ENCODE measurements at regions not wholly inside any gene's neighbourhood (a gene's known extent, or its start where the extent isn't known, plus 50 kb on each side); places are given as distances from the start of the nearest gene placed in this dataset.

GRCh38 chr10:7035126-7035761 lies 375.6 kb downstream of the SFMBT2 start:
- no peak for DNase-seq (ENCODE audit: low read depth, low spot score)
- TF ChIP-seq CTCF (IDR thresholded peaks at IDR 0.05; ENCODE audit: insufficient read depth, low read length, missing control alignments) = no peak
- CTCF ChIA-PET = no interaction called here
- POLR2A ChIA-PET = no interaction called here
- no peak overlapping the region for H3K4me3 ChIP-seq (ENCODE audit: low read depth, low read length)

- POLR2A ChIA-PET = no interaction called here
- no peak for DNase-seq (ENCODE audit: low read depth, low spot score)
- CTCF ChIA-PET = no interaction called here
- TF ChIP-seq CTCF (IDR thresholded peaks at IDR 0.05; ENCODE audit: insufficient read depth, low read length, missing control alignments) = no peak
- no peak overlapping the region for H3K4me3 ChIP-seq (ENCODE audit: low read depth, low read length)
These were observed 377.8 kb downstream of the SFMBT2 start for GRCh38 chr10:7033031-7033430.

- no peak for DNase-seq (ENCODE audit: low read depth, low spot score)
- no peak for TF ChIP-seq CTCF (IDR thresholded peaks at IDR 0.05; ENCODE audit: insufficient read depth, low read length, missing control alignments)
- POLR2A ChIA-PET = no interaction called here
- H3K4me3 ChIP-seq (ENCODE audit: low read depth, low read length) = no peak overlapping the region
- CTCF ChIA-PET = no interaction called here
These were observed 380.5 kb downstream of the SFMBT2 start for GRCh38 chr10:7030134-7030855.

GRCh38 chr10:7029672-7030071 lies 381.2 kb downstream of the SFMBT2 start:
- POLR2A ChIA-PET = no interaction called here
- TF ChIP-seq CTCF (IDR thresholded peaks at IDR 0.05; ENCODE audit: insufficient read depth, low read length, missing control alignments) = no peak
- CTCF ChIA-PET = no interaction called here
- H3K4me3 ChIP-seq (ENCODE audit: low read depth, low read length) = no peak overlapping the region
- DNase-seq (ENCODE audit: low read depth, low spot score) = no peak

- no peak for DNase-seq (ENCODE audit: low read depth, low spot score)
- CTCF ChIA-PET = interaction anchor here (1.4 kb wide), 1 partner anchor 25 kb away, joined by 3 read pairs; no protein-coding TSS in a partner anchor
- no peak for TF ChIP-seq CTCF (IDR thresholded peaks at IDR 0.05; ENCODE audit: insufficient read depth, low read length, missing control alignments)
- POLR2A ChIA-PET = no interaction called here
- no peak overlapping the region for H3K4me3 ChIP-seq (ENCODE audit: low read depth, low read length)
These were observed 382.0 kb downstream of the SFMBT2 start for GRCh38 chr10:7028809-7029166.

- no peak for TF ChIP-seq CTCF (IDR thresholded peaks at IDR 0.05; ENCODE audit: insufficient read depth, low read length, missing control alignments)
- ChIA-PET POLR2A (no interaction called here), CTCF (interaction anchor here (1.2 to 1.4 kb wide), 2 partner anchors 22 to 25 kb away, joined by 3 read pairs; no protein-coding TSS in a partner anchor)
- DNase-seq (ENCODE audit: low read depth, low spot score) = no peak
- no peak overlapping the region for H3K4me3 ChIP-seq (ENCODE audit: low read depth, low read length)
These were observed 382.7 kb downstream of the SFMBT2 start for GRCh38 chr10:7027913-7028808.
